ENCODE measurements at regions not wholly inside any gene's neighbourhood (a gene's known extent, or its start where the extent isn't known, plus 50 kb on each side); places are given as distances from the start of the nearest gene placed in this dataset.

GRCh38 chr17:73760439-73760758 lies 116.2 kb upstream of the SDK2 start:
- no peaks in the 10 kb centered on the region for H3K9me3 Mint-ChIP-seq (ENCODE audit: unreplicated experiment)
- H3K4me3 Mint-ChIP-seq (ENCODE audit: unreplicated experiment), result no peak overlapping the region
- H3K4me1 Mint-ChIP-seq (ENCODE audit: unreplicated experiment), result peaks cover 6% of the 10 kb centered on the region
- no peak for DNase-seq (ENCODE audit: low spot score)
- peaks cover 8% of the 10 kb centered on the region for H3K27me3 Mint-ChIP-seq (ENCODE audit: unreplicated experiment)
- TF ChIP-seq, protein P1, sequence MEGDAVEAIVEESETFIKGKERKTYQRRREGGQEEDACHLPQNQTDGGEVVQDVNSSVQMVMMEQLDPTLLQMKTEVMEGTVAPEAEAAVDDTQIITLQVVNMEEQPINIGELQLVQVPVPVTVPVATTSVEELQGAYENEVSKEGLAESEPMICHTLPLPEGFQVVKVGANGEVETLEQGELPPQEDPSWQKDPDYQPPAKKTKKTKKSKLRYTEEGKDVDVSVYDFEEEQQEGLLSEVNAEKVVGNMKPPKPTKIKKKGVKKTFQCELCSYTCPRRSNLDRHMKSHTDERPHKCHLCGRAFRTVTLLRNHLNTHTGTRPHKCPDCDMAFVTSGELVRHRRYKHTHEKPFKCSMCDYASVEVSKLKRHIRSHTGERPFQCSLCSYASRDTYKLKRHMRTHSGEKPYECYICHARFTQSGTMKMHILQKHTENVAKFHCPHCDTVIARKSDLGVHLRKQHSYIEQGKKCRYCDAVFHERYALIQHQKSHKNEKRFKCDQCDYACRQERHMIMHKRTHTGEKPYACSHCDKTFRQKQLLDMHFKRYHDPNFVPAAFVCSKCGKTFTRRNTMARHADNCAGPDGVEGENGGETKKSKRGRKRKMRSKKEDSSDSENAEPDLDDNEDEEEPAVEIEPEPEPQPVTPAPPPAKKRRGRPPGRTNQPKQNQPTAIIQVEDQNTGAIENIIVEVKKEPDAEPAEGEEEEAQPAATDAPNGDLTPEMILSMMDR (IDR thresholded peaks at IDR 0.05; ENCODE audit: unreplicated experiment), result no peak
- H3K27ac Mint-ChIP-seq (ENCODE audit: unreplicated experiment), result no peak overlapping the region
- H3K36me3 Mint-ChIP-seq (ENCODE audit: low read depth, unreplicated experiment), result no peaks in the 10 kb centered on the region

DNA sequence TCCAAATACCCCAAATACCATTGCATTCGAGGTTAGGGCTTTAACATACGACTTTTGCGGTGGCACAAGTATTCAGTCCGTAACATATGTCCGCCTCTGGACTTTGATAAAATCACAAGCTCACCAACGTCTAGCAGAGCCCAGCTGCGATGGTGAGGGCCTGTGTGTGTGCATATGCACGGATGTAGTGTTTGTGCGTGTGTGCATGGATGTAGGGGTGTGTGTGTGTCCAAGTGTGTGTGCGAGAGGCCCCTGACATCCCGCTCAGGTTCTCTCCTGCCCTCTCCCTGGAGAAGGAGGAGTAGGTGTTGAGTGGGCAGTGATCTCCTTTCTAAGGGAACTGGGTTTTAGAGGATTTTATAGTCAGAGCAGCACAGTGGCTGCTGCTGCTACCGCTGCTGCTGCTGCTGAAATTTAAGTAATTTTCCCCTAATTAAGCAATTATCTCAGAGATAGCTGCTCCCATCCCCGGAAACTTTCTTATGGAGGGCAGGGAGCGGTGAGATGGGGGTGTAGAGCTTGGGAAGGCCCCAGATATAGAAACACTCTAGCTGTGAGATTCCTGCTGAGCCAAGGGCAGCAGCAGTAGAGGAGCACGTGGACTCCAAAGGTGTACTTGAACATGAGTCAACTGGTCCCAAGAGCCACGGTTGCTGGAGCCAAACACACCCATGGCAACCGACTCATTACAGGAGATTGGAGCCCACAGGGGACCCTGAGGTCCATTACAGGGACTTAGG lies 121.7 kb upstream of the SDK2 start:
- Mint-ChIP-seq H3K27ac (ENCODE audit: unreplicated experiment) (no peak overlapping the region), H3K4me3 (ENCODE audit: unreplicated experiment) (no peak overlapping the region), H3K36me3 (ENCODE audit: low read depth, unreplicated experiment) (no peaks in the 10 kb centered on the region), H3K4me1 (ENCODE audit: unreplicated experiment) (no peaks in the 10 kb centered on the region), H3K27me3 (ENCODE audit: unreplicated experiment) (peaks cover 10% of the 10 kb centered on the region), H3K9me3 (ENCODE audit: unreplicated experiment) (no peaks in the 10 kb centered on the region)
- DNase-seq (ENCODE audit: low spot score), result no peak
- TF ChIP-seq, protein P1 (IDR thresholded peaks at IDR 0.05; ENCODE audit: unreplicated experiment), result no peak

DNA sequence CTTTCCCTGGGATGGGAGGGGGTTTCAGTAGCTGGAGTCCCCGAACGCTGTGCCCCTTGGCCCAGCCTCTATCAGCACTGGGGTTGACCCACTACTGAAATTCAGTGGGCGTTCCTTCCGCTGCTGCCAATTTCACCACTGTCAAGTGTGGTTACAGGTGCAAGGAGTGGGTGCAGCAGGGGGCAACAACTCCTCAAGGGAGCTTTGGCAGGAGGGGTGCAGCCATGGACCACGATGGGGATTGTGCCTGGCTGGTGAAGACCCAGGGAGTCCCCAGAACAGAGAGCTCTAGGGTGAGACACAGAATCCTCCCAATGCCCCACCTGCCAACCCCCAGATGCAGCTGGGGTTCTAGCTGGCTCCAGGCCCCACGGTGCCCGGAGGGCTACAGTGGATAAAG lies 123.5 kb upstream of the SDK2 start:
- Mint-ChIP-seq H3K27me3 (ENCODE audit: unreplicated experiment) (peaks cover 6% of the 10 kb centered on the region), H3K4me1 (ENCODE audit: unreplicated experiment) (peaks cover 2% of the 10 kb centered on the region), H3K4me3 (ENCODE audit: unreplicated experiment) (no peak overlapping the region), H3K27ac (ENCODE audit: unreplicated experiment) (no peak overlapping the region), H3K9me3 (ENCODE audit: unreplicated experiment) (no peaks in the 10 kb centered on the region), H3K36me3 (ENCODE audit: low read depth, unreplicated experiment) (no peaks in the 10 kb centered on the region)
- TF ChIP-seq, protein P1 (IDR thresholded peaks at IDR 0.05; ENCODE audit: unreplicated experiment), result no peak
- DNase-seq (ENCODE audit: low spot score), result no peak

GRCh38 chr17:73768691-73769090 lies 124.4 kb upstream of the SDK2 start:
- DNase-seq (ENCODE audit: low spot score), result no peak
- TF ChIP-seq, protein P1 (IDR thresholded peaks at IDR 0.05; ENCODE audit: unreplicated experiment), result no peak
- H3K4me1 Mint-ChIP-seq (ENCODE audit: unreplicated experiment), result peaks cover 7% of the 10 kb centered on the region
- H3K27me3 Mint-ChIP-seq (ENCODE audit: unreplicated experiment), result peaks cover 6% of the 10 kb centered on the region
- H3K36me3 Mint-ChIP-seq (ENCODE audit: low read depth, unreplicated experiment), result no peaks in the 10 kb centered on the region
- no peak overlapping the region for H3K27ac Mint-ChIP-seq (ENCODE audit: unreplicated experiment)
- H3K9me3 Mint-ChIP-seq (ENCODE audit: unreplicated experiment), result no peaks in the 10 kb centered on the region
- no peak overlapping the region for H3K4me3 Mint-ChIP-seq (ENCODE audit: unreplicated experiment)

- H3K4me3 Mint-ChIP-seq (ENCODE audit: unreplicated experiment), result no peak overlapping the region
- H3K9me3 Mint-ChIP-seq (ENCODE audit: unreplicated experiment), result no peaks in the 10 kb centered on the region
- no peak for DNase-seq (ENCODE audit: low spot score)
- H3K27ac Mint-ChIP-seq (ENCODE audit: unreplicated experiment), result no peak overlapping the region
- TF ChIP-seq, protein P1 (IDR thresholded peaks at IDR 0.05; ENCODE audit: unreplicated experiment), result no peak
- H3K4me1 Mint-ChIP-seq (ENCODE audit: unreplicated experiment), result peaks cover 7% of the 10 kb centered on the region
- no peaks in the 10 kb centered on the region for H3K36me3 Mint-ChIP-seq (ENCODE audit: low read depth, unreplicated experiment)
- H3K27me3 Mint-ChIP-seq (ENCODE audit: unreplicated experiment), result peaks cover 6% of the 10 kb centered on the region
Observed at GRCh38 chr17:73769479-73769878, 125.2 kb upstream of the SDK2 start.

All from endothelial cell (in vitro differentiated cells).